Neutrophil (primary cell): ENCODE measurements at regions not wholly inside any gene's neighbourhood (a gene's known extent, or its start where the extent isn't known, plus 50 kb on each side); places are given as distances from the start of the nearest gene placed in this dataset.
"Not testable (repeated sequence)": the region's sequence is repeated elsewhere in the genome, so short reads cannot be mapped to it uniquely, and the experiment has no call there.

Source experiments
- H3K27ac ChIP-seq: fragments of 200-600 bp; sonication (generic); 2 replicates; pipeline ENCODE4 v1.5.1; 2016; ENCODE audit warnings: mild to moderate bottlenecking, moderate library complexity
- H3K27me3 ChIP-seq: fragments of 200-600 bp; sonication (generic); 2 replicates; pipeline ENCODE4 v1.6.0; 2016; ENCODE audit warnings: mild to moderate bottlenecking
- H3K36me3 ChIP-seq: fragments of 200-600 bp; sonication (generic); 2 replicates; pipeline ENCODE4 v1.5.1; 2017
- H3K4me1 ChIP-seq, 2 experiments: fragments of 200-600 bp in 1 of 2; sonication (generic) in 1 of 2; 1 replicate in 1 of 2; 2 replicates in 1 of 2; pipeline versions ENCODE4 v1.5.1 to v1.6.1; 2013 to 2016; ENCODE audit warnings: low read depth in 1 of 2, low read length in 1 of 2, mild to moderate bottlenecking in 1 of 2, moderate library complexity in 1 of 2; ENCODE audit not compliant: control insufficient read depth in 1 of 2, insufficient read depth in 1 of 2
- H3K4me3 ChIP-seq, 2 experiments: fragments of 200-600 bp in 1 of 2; sonication (generic) in 1 of 2; 1 replicate in 1 of 2; 2 replicates in 1 of 2; pipeline ENCODE4 v1.5.1; 2013 to 2016; ENCODE audit warnings: low read depth in 1 of 2, low read length in 1 of 2, mild to moderate bottlenecking in 1 of 2, moderate library complexity in 1 of 2
- H3K9me3 ChIP-seq: fragments of 200-600 bp; sonication (generic); 2 replicates; pipeline ENCODE4 v1.5.1; 2016
- TF ChIP-seq, protein P1 (sequence below): fragments of 200-600 bp; sonication (generic); IDR thresholded peaks from 2 replicates; pipeline ENCODE4 v1.5.1; 2016; ENCODE audit warnings: antibody characterized with exemption

DNA sequence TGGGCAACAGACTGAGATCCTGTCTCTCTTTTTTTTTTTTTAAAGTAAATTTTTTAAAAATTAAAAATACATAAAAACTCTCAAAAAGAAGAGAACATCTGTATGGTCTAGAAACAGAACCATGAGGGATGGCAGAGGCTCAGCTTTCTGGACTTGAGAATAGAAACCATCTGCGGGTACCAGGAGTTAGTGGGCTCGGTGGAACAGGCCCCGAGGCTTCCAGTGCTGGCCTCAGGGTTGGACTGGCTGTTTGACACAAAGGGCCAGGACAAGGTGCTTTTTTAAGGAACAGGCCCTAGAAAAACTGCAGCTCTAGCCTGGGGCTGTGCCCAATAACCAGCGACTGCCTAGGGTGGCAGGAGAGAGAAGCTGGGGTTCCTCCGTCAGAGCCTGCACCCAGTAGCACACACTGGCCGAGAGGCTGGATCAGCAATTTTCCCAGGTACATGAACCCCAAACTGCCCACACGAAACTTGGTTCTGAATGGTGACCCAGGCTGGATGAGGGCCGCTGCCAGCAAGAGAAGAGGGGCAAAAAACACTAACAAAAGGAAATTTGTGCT lies 131.0 kb upstream of the OLIG3 start:
- H3K36me3 ChIP-seq: no peaks in the 10 kb centered on the region
- TF ChIP-seq, protein P1, sequence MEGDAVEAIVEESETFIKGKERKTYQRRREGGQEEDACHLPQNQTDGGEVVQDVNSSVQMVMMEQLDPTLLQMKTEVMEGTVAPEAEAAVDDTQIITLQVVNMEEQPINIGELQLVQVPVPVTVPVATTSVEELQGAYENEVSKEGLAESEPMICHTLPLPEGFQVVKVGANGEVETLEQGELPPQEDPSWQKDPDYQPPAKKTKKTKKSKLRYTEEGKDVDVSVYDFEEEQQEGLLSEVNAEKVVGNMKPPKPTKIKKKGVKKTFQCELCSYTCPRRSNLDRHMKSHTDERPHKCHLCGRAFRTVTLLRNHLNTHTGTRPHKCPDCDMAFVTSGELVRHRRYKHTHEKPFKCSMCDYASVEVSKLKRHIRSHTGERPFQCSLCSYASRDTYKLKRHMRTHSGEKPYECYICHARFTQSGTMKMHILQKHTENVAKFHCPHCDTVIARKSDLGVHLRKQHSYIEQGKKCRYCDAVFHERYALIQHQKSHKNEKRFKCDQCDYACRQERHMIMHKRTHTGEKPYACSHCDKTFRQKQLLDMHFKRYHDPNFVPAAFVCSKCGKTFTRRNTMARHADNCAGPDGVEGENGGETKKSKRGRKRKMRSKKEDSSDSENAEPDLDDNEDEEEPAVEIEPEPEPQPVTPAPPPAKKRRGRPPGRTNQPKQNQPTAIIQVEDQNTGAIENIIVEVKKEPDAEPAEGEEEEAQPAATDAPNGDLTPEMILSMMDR: no peak

DNA sequence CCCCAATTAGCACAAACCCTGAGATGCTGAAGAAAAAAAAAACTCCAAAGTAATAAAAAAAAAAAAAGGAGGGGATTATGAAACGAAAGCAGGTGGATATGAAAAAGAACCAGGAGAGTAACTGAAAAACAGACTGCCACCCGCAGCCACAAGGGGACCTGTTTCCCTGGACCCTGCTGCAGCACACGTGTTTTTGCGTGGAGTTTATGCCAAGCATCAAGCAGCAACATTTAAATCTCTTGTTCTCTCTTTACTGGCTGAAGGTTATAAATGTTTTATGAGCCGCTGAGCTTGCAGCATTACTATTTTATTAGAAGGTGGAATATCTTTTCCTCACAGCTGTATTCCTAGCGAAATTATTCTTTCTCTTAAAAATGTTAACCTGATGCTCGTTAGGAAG lies 131.6 kb upstream of the OLIG3 start:
- no peaks in the 10 kb centered on the region for H3K9me3 ChIP-seq

More for the DNA sequence above, 131.0 kb upstream of the OLIG3 start:
- H3K4me1 ChIP-seq: no peaks in the 10 kb centered on the region
- peaks cover 30% of the 10 kb centered on the region for H3K27me3 ChIP-seq
- no peaks in the 10 kb centered on the region for H3K9me3 ChIP-seq
- H3K27ac ChIP-seq: no peak overlapping the region
- no peak overlapping the region for H3K4me3 ChIP-seq

DNA sequence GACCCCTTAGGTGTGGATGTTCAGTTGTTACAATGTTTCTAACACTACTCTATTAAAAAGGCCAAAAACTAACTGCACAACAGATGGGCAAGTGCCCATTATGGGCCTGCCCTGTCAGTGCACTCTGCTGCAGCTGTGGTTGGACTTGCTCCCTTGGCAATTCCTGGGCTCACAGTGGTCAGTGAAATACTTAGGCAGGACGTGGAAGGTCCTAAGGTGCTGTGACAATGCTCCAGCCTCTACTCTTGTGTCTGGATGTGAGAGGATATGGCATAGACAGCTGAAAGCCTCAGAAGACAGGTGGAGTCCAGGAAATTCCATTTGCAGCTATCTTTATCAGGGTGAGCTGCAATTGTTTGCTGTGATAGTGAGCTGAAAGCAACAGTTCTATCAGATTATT lies 136.5 kb upstream of the OLIG3 start:
- Histone ChIP-seq H3K36me3 (no peaks in the 10 kb centered on the region), H3K27me3 (peaks cover 11% of the 10 kb centered on the region), H3K9me3 (no peaks in the 10 kb centered on the region), H3K4me1 (peaks cover 0 to 5% of the 10 kb centered on the region in 2 experiments), H3K4me3 (no peak overlapping the region), H3K27ac (no peak overlapping the region)
- TF ChIP-seq, protein P1: no peak

More for the DNA sequence above, 131.6 kb upstream of the OLIG3 start:
- peaks cover 0 to 2% of the 10 kb centered on the region in 2 experiments for H3K4me1 ChIP-seq
- H3K27ac ChIP-seq: no peak overlapping the region
- H3K4me3 ChIP-seq: no peak overlapping the region
- no peaks in the 10 kb centered on the region for H3K36me3 ChIP-seq
- H3K27me3 ChIP-seq: peaks cover 25% of the 10 kb centered on the region
- TF ChIP-seq, protein P1: no peak

DNA sequence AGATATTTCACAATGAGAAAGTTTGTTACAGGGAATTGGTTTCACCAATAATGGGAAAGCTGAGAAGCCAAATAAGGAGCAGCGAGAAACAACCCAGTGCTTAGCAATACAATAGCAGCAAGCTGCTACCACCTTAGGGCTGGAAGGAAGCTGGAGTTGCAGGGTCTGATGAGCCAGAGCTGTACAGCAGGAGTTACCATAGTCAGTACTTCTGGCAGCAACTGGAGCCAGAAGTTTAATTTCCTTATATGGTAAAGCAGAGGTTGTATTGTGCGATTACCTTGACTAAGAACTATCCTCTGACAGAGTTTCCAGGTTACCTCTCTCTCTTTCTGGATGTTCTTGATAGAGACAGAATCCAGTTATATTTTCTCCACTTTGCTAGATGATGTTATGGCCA lies 137.1 kb upstream of the OLIG3 start:
- no peak overlapping the region for H3K4me3 ChIP-seq
- H3K4me1 ChIP-seq: peaks cover 0 to 5% of the 10 kb centered on the region in 2 experiments
- H3K36me3 ChIP-seq: no peaks in the 10 kb centered on the region
- TF ChIP-seq, protein P1: no peak
- H3K27me3 ChIP-seq: peaks cover 8% of the 10 kb centered on the region
- H3K9me3 ChIP-seq: no peaks in the 10 kb centered on the region
- H3K27ac ChIP-seq: no peak overlapping the region

DNA sequence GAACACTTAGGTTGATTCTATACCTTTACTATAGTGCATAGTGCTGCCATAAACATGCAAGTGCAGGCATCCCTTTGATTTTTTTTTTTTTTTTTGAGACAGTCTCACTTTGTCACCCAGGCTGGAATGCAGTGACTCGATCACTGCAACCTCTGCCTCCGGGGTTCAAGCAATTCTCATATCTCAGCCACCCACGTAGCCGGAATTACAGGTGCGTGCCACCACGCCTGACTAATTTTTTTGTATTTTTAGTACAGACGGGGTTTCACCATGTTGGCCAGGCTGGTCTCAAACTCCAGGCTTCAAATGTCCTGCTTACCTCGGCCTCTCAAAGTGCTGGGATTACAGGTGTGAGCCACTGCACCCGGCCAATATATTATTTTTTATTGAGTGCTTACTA lies 140.0 kb upstream of the OLIG3 start:
- H3K36me3 ChIP-seq, H3K27ac ChIP-seq, H3K4me1 ChIP-seq, H3K4me3 ChIP-seq, H3K9me3 ChIP-seq, H3K27me3 ChIP-seq: not testable (repeated sequence)

DNA sequence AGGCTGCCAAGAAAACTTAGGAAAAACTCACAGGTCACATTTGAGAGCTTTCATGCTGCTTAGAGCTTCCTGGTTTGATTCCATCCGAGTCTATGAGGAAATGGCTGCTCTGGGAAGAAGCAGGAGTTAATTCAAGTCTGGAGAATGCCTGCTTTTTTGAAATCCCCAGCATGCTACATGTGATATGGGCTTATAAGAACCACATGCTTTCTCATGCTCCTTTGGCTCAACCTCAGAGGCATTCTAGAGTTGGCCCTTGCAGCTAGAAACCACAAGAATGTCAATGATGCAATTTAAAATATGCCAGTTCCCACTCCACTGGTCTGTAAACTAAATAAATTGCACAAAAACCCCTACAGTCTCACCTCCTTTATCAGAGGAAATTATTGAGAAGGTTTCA lies 142.9 kb upstream of the OLIG3 start:
- Histone ChIP-seq H3K4me3 (no peak overlapping the region), H3K9me3 (no peaks in the 10 kb centered on the region)

More for the DNA sequence above, 142.9 kb upstream of the OLIG3 start:
- Histone ChIP-seq H3K36me3 (no peaks in the 10 kb centered on the region), H3K27me3 (peaks cover under 1% of the 10 kb centered on the region), H3K27ac (no peak overlapping the region), H3K4me1 (no peaks in the 10 kb centered on the region)
- TF ChIP-seq, protein P1: no peak
